DND-41 (cell line): ENCODE measurements at regions not wholly inside any gene's neighbourhood (a gene's known extent, or its start where the extent isn't known, plus 50 kb on each side); places are given as distances from the start of the nearest gene placed in this dataset.

ENCODE experiments used
- CTCF ChIP-seq: IDR thresholded peaks from 2 replicates; pipeline ENCODE4 v1.5.1; 2012; ENCODE audit warnings: borderline replicate concordance, low read length, moderate library complexity, mild to moderate bottlenecking; ENCODE audit not compliant: poor library complexity, severe bottlenecking; ENCODE audit errors: extremely low read depth
- EZH2 ChIP-seq: IDR thresholded peaks from 3 replicates; pipeline ENCODE4 v1.6.1; 2012; ENCODE audit warnings: borderline replicate concordance, low read depth, mild to moderate bottlenecking, moderate library complexity, low read length, inconsistent platforms; ENCODE audit not compliant: severe bottlenecking

- TF ChIP-seq CTCF, result no peak
- TF ChIP-seq EZH2, result no peak
Measured at GRCh38 chr5:117947836-117948235, 1040.5 kb downstream of the DTWD2 start.
